DND-41 (cell line): ENCODE measurements at regions not wholly inside any gene's neighbourhood (a gene's known extent, or its start where the extent isn't known, plus 50 kb on each side); places are given as distances from the start of the nearest gene placed in this dataset.

Experiments
- ATAC-seq: fragments of 200-7000 bp; cut with Tn5 transposase; 3 replicates; pipeline ENCODE4 v1.9.1; 2021; ENCODE audit warnings: low read depth; ENCODE audit not compliant: insufficient read depth
- DNase-seq: peaks from one replicate; pipeline ENCODE4 v3.0.0-alpha.2; 2020
- H2AFZ ChIP-seq: 2 replicates; pipeline ENCODE4 v1.6.0; 2012; ENCODE audit warnings: low read depth, low read length
- H3K27ac ChIP-seq: 2 replicates; pipeline ENCODE4 v1.5.1; 2012; ENCODE audit warnings: low read length, inconsistent platforms
- H3K27me3 ChIP-seq: fragments of 200-600 bp; sonication (generic); 2 replicates; pipeline ENCODE4 v1.6.0; 2012; ENCODE audit warnings: low read length, mild to moderate bottlenecking, inconsistent platforms; ENCODE audit not compliant: insufficient read depth, poor library complexity
- H3K36me3 ChIP-seq: 2 replicates; pipeline ENCODE4 v1.5.1; 2012; ENCODE audit warnings: low read length, inconsistent platforms; ENCODE audit not compliant: insufficient read depth
- H3K4me1 ChIP-seq: 2 replicates; pipeline ENCODE4 v1.5.1; 2012; ENCODE audit warnings: mild to moderate bottlenecking, low read length; ENCODE audit not compliant: insufficient read depth
- H3K4me2 ChIP-seq: 2 replicates; pipeline ENCODE4 v1.6.0; 2012; ENCODE audit warnings: mild to moderate bottlenecking, moderate library complexity, low read length, inconsistent platforms; ENCODE audit not compliant: insufficient read depth
- H3K4me3 ChIP-seq, 2 experiments: fragments of 200-600 bp in 1 of 2; shearing (Covaris generic) in 1 of 2; 2 replicates each; pipeline ENCODE4 v1.5.1; 2012 to 2016; ENCODE audit warnings: inconsistent platforms in 2 of 2, low read length in 2 of 2, mild to moderate bottlenecking in 2 of 2, low read depth in 1 of 2, moderate library complexity in 1 of 2
- H3K79me2 ChIP-seq: 2 replicates; pipeline ENCODE4 v1.6.0; 2012; ENCODE audit warnings: low read length, inconsistent platforms; ENCODE audit not compliant: insufficient read depth
- H3K9ac ChIP-seq: 2 replicates; pipeline ENCODE4 v1.6.0; 2012; ENCODE audit warnings: low read depth, mild to moderate bottlenecking, inconsistent platforms, low read length, moderate library complexity
- H3K9me3 ChIP-seq: 2 replicates; pipeline ENCODE4 v1.5.1; 2012; ENCODE audit warnings: low read length, moderate library complexity, mild to moderate bottlenecking, inconsistent platforms; ENCODE audit not compliant: insufficient read depth, severe bottlenecking
- H4K20me1 ChIP-seq: 2 replicates; pipeline ENCODE4 v1.6.0; 2012; ENCODE audit warnings: low read length; ENCODE audit not compliant: insufficient read depth
- EZH2 ChIP-seq: IDR thresholded peaks from 3 replicates; pipeline ENCODE4 v1.6.1; 2012; ENCODE audit warnings: borderline replicate concordance, low read depth, mild to moderate bottlenecking, moderate library complexity, low read length, inconsistent platforms; ENCODE audit not compliant: severe bottlenecking
- TF ChIP-seq, protein P1 (sequence below): IDR thresholded peaks from 2 replicates; pipeline ENCODE4 v1.5.1; 2012; ENCODE audit warnings: borderline replicate concordance, low read length, moderate library complexity, mild to moderate bottlenecking; ENCODE audit not compliant: poor library complexity, severe bottlenecking; ENCODE audit errors: extremely low read depth

DNA sequence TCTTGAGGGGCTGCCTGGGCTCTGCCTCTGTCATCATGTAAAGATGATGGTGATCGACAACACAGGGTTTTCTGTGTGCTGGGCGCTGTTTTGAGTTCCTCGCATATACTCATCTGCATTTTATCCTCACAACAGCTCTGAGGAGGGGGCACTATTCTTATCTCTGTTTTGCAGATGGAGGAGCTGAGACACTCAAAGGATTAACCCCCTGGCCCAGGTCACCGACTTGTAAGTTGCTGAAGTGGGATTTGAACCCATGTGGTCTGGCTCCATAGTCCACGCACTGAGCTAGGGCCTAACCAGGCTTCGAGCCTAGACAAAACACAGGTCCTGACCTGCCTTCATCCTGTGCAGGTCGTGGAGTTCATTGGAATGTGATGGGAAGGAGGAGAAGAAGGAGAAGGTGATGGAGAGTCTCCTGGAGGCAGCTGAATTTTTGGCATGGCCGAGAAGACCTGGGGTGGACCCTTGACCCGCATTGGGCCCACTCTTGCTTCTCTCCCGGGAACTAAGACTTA, 140.0 kb downstream of the ASCL4 start:
- no peak for DNase-seq
- Histone ChIP-seq H3K4me3 (no peak overlapping the region), H3K4me2 (no peak overlapping the region), H3K36me3 (no peaks in the 10 kb centered on the region), H3K9ac (no peak overlapping the region), H3K9me3 (no peaks in the 10 kb centered on the region), H3K4me1 (no peaks in the 10 kb centered on the region), H4K20me1 (no peaks in the 10 kb centered on the region), H3K27me3 (peaks cover 6% of the 10 kb centered on the region), H2AFZ (no peak overlapping the region), H3K79me2 (no peaks in the 10 kb centered on the region), H3K27ac (no peak overlapping the region)
- TF ChIP-seq EZH2, result no peak
- TF ChIP-seq, protein P1, sequence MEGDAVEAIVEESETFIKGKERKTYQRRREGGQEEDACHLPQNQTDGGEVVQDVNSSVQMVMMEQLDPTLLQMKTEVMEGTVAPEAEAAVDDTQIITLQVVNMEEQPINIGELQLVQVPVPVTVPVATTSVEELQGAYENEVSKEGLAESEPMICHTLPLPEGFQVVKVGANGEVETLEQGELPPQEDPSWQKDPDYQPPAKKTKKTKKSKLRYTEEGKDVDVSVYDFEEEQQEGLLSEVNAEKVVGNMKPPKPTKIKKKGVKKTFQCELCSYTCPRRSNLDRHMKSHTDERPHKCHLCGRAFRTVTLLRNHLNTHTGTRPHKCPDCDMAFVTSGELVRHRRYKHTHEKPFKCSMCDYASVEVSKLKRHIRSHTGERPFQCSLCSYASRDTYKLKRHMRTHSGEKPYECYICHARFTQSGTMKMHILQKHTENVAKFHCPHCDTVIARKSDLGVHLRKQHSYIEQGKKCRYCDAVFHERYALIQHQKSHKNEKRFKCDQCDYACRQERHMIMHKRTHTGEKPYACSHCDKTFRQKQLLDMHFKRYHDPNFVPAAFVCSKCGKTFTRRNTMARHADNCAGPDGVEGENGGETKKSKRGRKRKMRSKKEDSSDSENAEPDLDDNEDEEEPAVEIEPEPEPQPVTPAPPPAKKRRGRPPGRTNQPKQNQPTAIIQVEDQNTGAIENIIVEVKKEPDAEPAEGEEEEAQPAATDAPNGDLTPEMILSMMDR, result no peak
- no peak for ATAC-seq

DNA sequence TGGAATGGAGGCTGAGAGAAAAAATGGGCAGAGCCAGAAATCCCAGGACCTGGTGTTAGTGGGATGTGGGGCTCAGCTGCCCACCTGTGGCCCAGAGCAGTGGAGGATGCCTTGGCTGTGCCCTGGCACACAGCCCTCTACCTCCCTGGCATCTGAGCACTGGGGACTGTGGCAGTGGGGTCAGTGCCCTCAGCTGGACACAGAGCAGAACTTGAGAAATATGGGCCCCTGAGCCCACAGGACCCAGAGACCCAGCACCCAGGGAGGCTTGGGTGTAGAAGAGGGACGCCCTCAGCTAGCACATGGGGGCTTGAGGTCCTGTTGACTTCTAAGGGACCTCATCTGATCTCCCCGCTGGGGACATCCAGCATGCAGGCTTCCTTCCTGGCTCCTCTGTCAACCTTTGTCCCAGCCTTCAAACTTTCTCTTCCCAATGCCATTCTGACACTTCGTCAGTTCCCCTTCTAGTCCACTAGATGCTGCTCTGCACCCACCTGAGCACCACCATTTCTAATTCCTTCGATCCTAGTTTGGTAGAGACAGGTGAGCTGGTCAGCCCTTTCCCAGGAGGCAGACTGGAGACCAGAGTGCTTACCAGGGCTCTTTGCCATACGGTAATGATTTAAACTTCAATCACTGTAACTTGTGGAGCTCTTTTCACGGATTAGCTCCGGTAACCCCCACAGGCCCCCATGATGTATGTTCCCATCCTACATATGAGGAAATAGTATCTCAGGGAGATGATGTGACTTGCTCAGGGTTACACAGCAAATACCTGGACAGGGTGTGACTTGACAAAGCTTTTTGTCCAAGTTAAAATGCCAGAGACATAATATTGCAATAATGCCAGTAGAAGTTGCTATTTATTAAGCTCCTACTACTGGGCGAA, 143.7 kb downstream of the ASCL4 start:
- Histone ChIP-seq H3K4me2 (no peak overlapping the region), H2AFZ (no peak overlapping the region), H3K79me2 (no peaks in the 10 kb centered on the region), H4K20me1 (no peaks in the 10 kb centered on the region), H3K4me3 (no peak overlapping the region), H3K9ac (no peak overlapping the region), H3K27ac (no peak overlapping the region), H3K9me3 (no peaks in the 10 kb centered on the region), H3K4me1 (no peaks in the 10 kb centered on the region), H3K36me3 (no peaks in the 10 kb centered on the region), H3K27me3 (peaks cover 4% of the 10 kb centered on the region)
- ATAC-seq (peak; percentile 52; the same call in 1 of the 3 replicates), DNase-seq (no peak)
- TF ChIP-seq, protein P1, result peak; percentile 73
- TF ChIP-seq EZH2, result no peak

DNA sequence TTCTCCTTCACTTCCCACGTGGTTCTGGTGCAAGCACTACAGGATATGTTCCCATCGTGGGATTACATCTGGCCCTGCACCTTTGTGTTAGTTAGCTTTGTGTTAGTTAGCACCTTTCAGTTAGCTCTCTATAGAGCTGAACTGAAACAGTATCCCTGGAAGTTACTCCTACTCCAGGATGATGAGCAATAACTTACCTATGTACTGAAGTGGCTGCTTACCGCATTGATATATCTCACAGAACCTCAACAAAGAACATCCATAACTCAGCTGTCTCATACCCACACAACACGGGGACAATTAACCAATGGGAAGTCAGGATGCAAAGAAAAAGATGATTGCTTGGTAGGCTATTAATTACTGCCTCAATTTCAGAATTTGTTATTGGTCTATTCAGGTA, 146.6 kb downstream of the ASCL4 start:
- Histone ChIP-seq H3K4me1 (no peaks in the 10 kb centered on the region), H3K4me2 (no peak overlapping the region), H2AFZ (no peak overlapping the region), H3K36me3 (no peaks in the 10 kb centered on the region), H3K79me2 (no peaks in the 10 kb centered on the region), H3K9me3 (no peaks in the 10 kb centered on the region), H3K27ac (no peak overlapping the region), H3K4me3 (no peak overlapping the region), H3K27me3 (peaks cover 4% of the 10 kb centered on the region), H4K20me1 (no peaks in the 10 kb centered on the region), H3K9ac (no peak overlapping the region)
- DNase-seq (no peak), ATAC-seq (no peak)
- no peak for TF ChIP-seq EZH2
- TF ChIP-seq, protein P1, result no peak
